Osteocyte (in vitro differentiated cells): ENCODE measurements at regions not wholly inside any gene's neighbourhood (a gene's known extent, or its start where the extent isn't known, plus 50 kb on each side); places are given as distances from the start of the nearest gene placed in this dataset.

Experiments
- DNase-seq: peaks from one replicate; pipeline ENCODE4 v3.0.0; 2021; ENCODE audit warnings: mixed read lengths; ENCODE audit not compliant: unreplicated experiment; ENCODE audit errors: extremely low spot score
- H3K27ac Mint-ChIP-seq: one replicate; pipeline ENCODE4 v1.8.0; 2021; ENCODE audit warnings: mild to moderate bottlenecking, mixed read lengths; ENCODE audit not compliant: unreplicated experiment
- H3K27me3 Mint-ChIP-seq: one replicate; pipeline ENCODE4 v1.8.0; 2021; ENCODE audit warnings: mixed read lengths; ENCODE audit not compliant: unreplicated experiment
- H3K36me3 Mint-ChIP-seq: one replicate; pipeline ENCODE4 v1.8.0; 2021; ENCODE audit warnings: mixed read lengths; ENCODE audit not compliant: unreplicated experiment
- H3K4me1 Mint-ChIP-seq: one replicate; pipeline ENCODE4 v1.8.0; 2021; ENCODE audit warnings: mixed read lengths; ENCODE audit not compliant: unreplicated experiment
- H3K4me3 Mint-ChIP-seq: one replicate; pipeline ENCODE4 v1.8.0; 2021; ENCODE audit warnings: mild to moderate bottlenecking, moderate library complexity, mixed read lengths; ENCODE audit not compliant: unreplicated experiment
- H3K9me3 Mint-ChIP-seq: one replicate; pipeline ENCODE4 v1.8.0; 2021; ENCODE audit warnings: mixed read lengths; ENCODE audit not compliant: unreplicated experiment
- CTCF ChIP-seq: fragments of 200-600 bp; sonication (generic); IDR thresholded peaks from 2 replicates; pipeline ENCODE4 v1.5.0; 2021; ENCODE audit warnings: antibody characterized with exemption, mild to moderate bottlenecking, moderate library complexity

- H3K4me3 Mint-ChIP-seq: no peak overlapping the region
- peak overlapping the region; percentile 50 for H3K27ac Mint-ChIP-seq
- no peak for TF ChIP-seq CTCF
- no peaks in the 10 kb centered on the region for H3K36me3 Mint-ChIP-seq
- no peaks in the 10 kb centered on the region for H3K9me3 Mint-ChIP-seq
- DNase-seq: no peak
- peaks cover 10% of the 10 kb centered on the region for H3K4me1 Mint-ChIP-seq
- no peaks in the 10 kb centered on the region for H3K27me3 Mint-ChIP-seq
Observed at GRCh38 chr20:47418069-47418757, 61.7 kb upstream of the ZMYND8 start.

- Mint-ChIP-seq H3K27me3 (no peaks in the 10 kb centered on the region), H3K4me1 (peaks cover 10% of the 10 kb centered on the region), H3K4me3 (no peak overlapping the region), H3K9me3 (no peaks in the 10 kb centered on the region), H3K27ac (no peak overlapping the region), H3K36me3 (no peaks in the 10 kb centered on the region)
- DNase-seq: no peak
- no peak for TF ChIP-seq CTCF
Observed at GRCh38 chr20:47419953-47420514, 63.5 kb upstream of the ZMYND8 start.

- no peak for DNase-seq
- peaks cover 10% of the 10 kb centered on the region for H3K4me1 Mint-ChIP-seq
- no peaks in the 10 kb centered on the region for H3K27me3 Mint-ChIP-seq
- H3K9me3 Mint-ChIP-seq: no peaks in the 10 kb centered on the region
- TF ChIP-seq CTCF: no peak
- H3K36me3 Mint-ChIP-seq: no peaks in the 10 kb centered on the region
- H3K27ac Mint-ChIP-seq: no peak overlapping the region
- H3K4me3 Mint-ChIP-seq: no peak overlapping the region
Observed at GRCh38 chr20:47421076-47421475, 64.6 kb upstream of the ZMYND8 start.

GRCh38 chr20:47423586-47423985 is 67.1 kb upstream of the ZMYND8 start:
- Mint-ChIP-seq H3K27me3 (no peaks in the 10 kb centered on the region), H3K27ac (no peak overlapping the region), H3K4me3 (no peak overlapping the region), H3K9me3 (peaks cover 5% of the 10 kb centered on the region), H3K36me3 (peaks cover 2% of the 10 kb centered on the region), H3K4me1 (no peaks in the 10 kb centered on the region)
- no peak for TF ChIP-seq CTCF
- no peak for DNase-seq

GRCh38 chr20:47427067-47427466 is 70.6 kb upstream of the ZMYND8 start:
- no peak overlapping the region for H3K4me3 Mint-ChIP-seq
- no peak overlapping the region for H3K27ac Mint-ChIP-seq
- H3K4me1 Mint-ChIP-seq: no peaks in the 10 kb centered on the region
- no peaks in the 10 kb centered on the region for H3K27me3 Mint-ChIP-seq
- DNase-seq: no peak
- H3K36me3 Mint-ChIP-seq: peaks cover 2% of the 10 kb centered on the region
- no peak for TF ChIP-seq CTCF
- peaks cover 5% of the 10 kb centered on the region for H3K9me3 Mint-ChIP-seq
